ENCODE measurements at regions not wholly inside any gene's neighbourhood (a gene's known extent, or its start where the extent isn't known, plus 50 kb on each side); places are given as distances from the start of the nearest gene placed in this dataset.

GRCh38 chr11:69923641-69924307 is 104.6 kb upstream of the FGF3 start:
- TF ChIP-seq CTCF (conservative IDR thresholded peaks at IDR 0.05; ENCODE audit: low read depth), result no peak
- POLR2A ChIA-PET (ENCODE audit: low non-redundant PET), result no interaction called here
- no peak overlapping the region for H3K27ac ChIP-seq
- DNase-seq (ENCODE audit: low spot score), result no peak
- CTCF ChIA-PET, result interaction anchor here (0.9 kb wide), 1 partner anchor 10 kb away, joined by 3 read pairs; no protein-coding TSS in a partner anchor

DNA sequence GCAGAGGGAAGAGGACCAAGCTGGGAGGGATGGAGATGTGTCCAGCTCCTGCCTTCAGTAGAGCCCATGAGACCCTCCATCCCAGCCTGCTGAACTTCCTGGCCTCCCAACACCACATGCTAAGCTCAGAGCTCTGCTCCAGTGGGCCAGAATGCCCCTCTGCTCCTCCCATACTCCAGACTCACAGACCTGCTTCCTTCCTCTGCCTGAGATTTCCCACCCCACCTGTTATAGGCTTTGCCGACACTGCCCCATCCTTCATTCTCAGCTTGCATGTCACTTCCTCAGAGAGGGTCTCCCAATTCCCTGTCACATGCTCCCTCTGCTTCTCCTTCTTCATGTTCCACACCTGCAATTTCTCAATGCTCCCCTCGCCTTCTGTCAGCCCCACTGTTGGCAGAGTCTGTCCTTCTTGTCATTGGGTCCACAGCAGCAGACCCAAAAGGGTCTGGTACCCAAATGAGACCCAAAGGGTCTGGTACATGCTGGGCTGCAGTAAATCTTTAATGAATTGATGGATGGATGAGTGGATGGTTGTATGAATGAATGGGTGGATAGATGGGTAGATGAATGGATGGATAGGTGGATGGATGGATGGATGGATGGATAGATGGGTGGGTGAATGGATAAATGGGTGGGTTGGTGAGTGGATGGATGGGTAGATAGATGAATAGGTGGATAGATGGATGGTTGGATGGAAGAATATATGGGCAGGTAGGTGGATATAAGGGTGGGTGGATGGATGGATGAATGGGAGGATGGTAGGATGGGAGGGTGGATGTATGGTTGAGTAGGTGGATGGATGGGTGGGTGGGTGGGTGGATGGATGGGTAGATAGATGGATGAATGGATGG is 105.3 kb upstream of the FGF3 start:
- ChIA-PET CTCF (interaction anchor here (0.9 kb wide), 1 partner anchor 11 kb away, joined by 3 read pairs; no protein-coding TSS in a partner anchor), POLR2A (ENCODE audit: low non-redundant PET) (no interaction called here)

GRCh38 chr11:69925366-69926196 is 106.4 kb upstream of the FGF3 start:
- H3K27ac ChIP-seq, result no peak overlapping the region
- ChIA-PET POLR2A (ENCODE audit: low non-redundant PET) (no interaction called here), CTCF (interaction anchor here (0.5 to 1.5 kb wide), 3 partner anchors 46 to 271 kb away, joined by 3 to 4 read pairs (median 3); no protein-coding TSS in a partner anchor)
- DNase-seq (ENCODE audit: low spot score), result no peak
- TF ChIP-seq CTCF (conservative IDR thresholded peaks at IDR 0.05; ENCODE audit: low read depth), result no peak

More for the DNA sequence above, 105.3 kb upstream of the FGF3 start:
- no peak for TF ChIP-seq CTCF (conservative IDR thresholded peaks at IDR 0.05; ENCODE audit: low read depth)
- no peak overlapping the region for H3K27ac ChIP-seq
- DNase-seq (ENCODE audit: low spot score), result no peak

DNA sequence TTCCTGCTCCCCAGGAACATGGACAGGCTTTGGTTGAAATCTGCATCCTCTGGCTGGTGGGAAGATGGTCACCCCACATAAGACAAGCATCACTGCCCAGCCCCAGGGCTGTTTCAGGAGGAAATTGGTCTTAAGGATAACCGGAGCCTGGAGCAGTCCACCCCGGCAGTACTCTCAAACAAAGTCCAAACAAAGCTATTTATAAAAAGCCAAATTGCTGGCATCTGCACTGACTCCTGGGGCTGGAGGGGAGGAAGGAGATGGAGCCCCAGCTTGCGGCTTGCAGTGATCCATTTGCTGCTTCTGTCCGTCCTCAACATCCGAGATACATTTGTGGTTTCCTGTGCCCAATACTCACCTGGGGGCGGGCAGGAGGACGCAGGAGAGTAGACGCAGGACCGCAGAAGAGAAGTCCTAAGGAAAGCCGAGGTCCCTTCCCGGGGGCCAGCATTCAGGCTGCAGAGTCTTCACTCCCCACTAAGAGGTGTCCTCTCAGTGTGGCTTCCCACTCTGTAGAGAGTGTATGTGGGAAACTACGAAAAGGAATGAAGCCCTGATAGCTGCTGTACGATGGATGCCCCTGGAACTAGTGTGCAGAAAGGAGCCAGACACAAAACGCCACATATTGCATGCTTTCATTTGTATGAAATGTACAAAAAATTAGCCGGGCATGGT is 107.3 kb upstream of the FGF3 start:
- CTCF ChIA-PET, result interaction anchor here (0.7 to 1.5 kb wide), 3 partner anchors 8 to 270 kb away, joined by 3 to 4 read pairs (median 3); no protein-coding TSS in a partner anchor
- DNase-seq (ENCODE audit: low spot score), result no peak
- POLR2A ChIA-PET (ENCODE audit: low non-redundant PET), result no interaction called here
- no peak for TF ChIP-seq CTCF (conservative IDR thresholded peaks at IDR 0.05; ENCODE audit: low read depth)
- no peak overlapping the region for H3K27ac ChIP-seq

- DNase-seq (ENCODE audit: low spot score), result no peak
- POLR2A ChIA-PET (ENCODE audit: low non-redundant PET), result interaction anchor here (0.6 kb wide), 1 partner anchor 1411 kb away, joined by 3 read pairs; no protein-coding TSS in a partner anchor
- no peak for TF ChIP-seq CTCF (conservative IDR thresholded peaks at IDR 0.05; ENCODE audit: low read depth)
- CTCF ChIA-PET, result interaction anchor here (2.2 kb wide), 1 partner anchor 9 kb away, joined by 8 read pairs; no protein-coding TSS in a partner anchor
- H3K27ac ChIP-seq, result no peak overlapping the region
Observed at GRCh38 chr11:69928121-69928520, 108.9 kb upstream of the FGF3 start.
